HL-60 (cell line): ENCODE measurements at regions not wholly inside any gene's neighbourhood (a gene's known extent, or its start where the extent isn't known, plus 50 kb on each side); places are given as distances from the start of the nearest gene placed in this dataset.

ENCODE experiments used
- DNase-seq, 2 experiments: peaks; one replicate each; pipeline ENCODE4 v3.0.0-alpha.2; 2010 to 2020; ENCODE audit warnings: low read depth in 1 of 2, low spot score in 1 of 2
- H3K27ac ChIP-seq: fragments of 250-450 bp; sonication (Bioruptor Pico); replicated peaks from 2 replicates; pipeline ENCODE4 v1.5.1; 2020; ENCODE audit warnings: mild to moderate bottlenecking, moderate library complexity
- H3K27me3 ChIP-seq: fragments of 250-450 bp; sonication (Bioruptor Pico); 2 replicates; pipeline ENCODE4 v1.5.1; 2021; ENCODE audit warnings: mild to moderate bottlenecking, moderate library complexity; ENCODE audit not compliant: insufficient read depth, poor library complexity, severe bottlenecking
- H3K4me3 ChIP-seq: replicated peaks from 2 replicates; pipeline ENCODE4 v1.5.1; 2011; ENCODE audit warnings: mild to moderate bottlenecking, control low read depth, low read length; ENCODE audit not compliant: insufficient read depth
- CTCF ChIP-seq: IDR thresholded peaks from one replicate; pipeline ENCODE4 v1.5.1; 2011; ENCODE audit warnings: low read length, control low read depth, inconsistent platforms; ENCODE audit not compliant: insufficient read depth
- GABPA ChIP-seq: IDR thresholded peaks from 2 replicates; pipeline ENCODE4 v1.6.1; 2012; ENCODE audit warnings: low read depth
- POLR2AphosphoS5 ChIP-seq: IDR thresholded peaks from 2 replicates; pipeline ENCODE4 v1.6.1; 2012; ENCODE audit warnings: low read depth
- SPI1 ChIP-seq: IDR thresholded peaks from 2 replicates; pipeline ENCODE4 v1.6.1; 2012; ENCODE audit warnings: low read depth, mild to moderate bottlenecking, borderline replicate concordance
- TF ChIP-seq, protein P1 (sequence below): IDR thresholded peaks from 2 replicates; pipeline ENCODE4 v1.6.1; 2012; ENCODE audit warnings: low read depth; ENCODE audit not compliant: insufficient replicate concordance

GRCh38 chr20:50242548-50242862 is 51.9 kb downstream of the CEBPB start:
- no peak overlapping the region for H3K27ac ChIP-seq
- TF ChIP-seq SPI1 (no peak), POLR2AphosphoS5 (no peak), GABPA (no peak), CTCF (no peak)
- TF ChIP-seq, protein P1, sequence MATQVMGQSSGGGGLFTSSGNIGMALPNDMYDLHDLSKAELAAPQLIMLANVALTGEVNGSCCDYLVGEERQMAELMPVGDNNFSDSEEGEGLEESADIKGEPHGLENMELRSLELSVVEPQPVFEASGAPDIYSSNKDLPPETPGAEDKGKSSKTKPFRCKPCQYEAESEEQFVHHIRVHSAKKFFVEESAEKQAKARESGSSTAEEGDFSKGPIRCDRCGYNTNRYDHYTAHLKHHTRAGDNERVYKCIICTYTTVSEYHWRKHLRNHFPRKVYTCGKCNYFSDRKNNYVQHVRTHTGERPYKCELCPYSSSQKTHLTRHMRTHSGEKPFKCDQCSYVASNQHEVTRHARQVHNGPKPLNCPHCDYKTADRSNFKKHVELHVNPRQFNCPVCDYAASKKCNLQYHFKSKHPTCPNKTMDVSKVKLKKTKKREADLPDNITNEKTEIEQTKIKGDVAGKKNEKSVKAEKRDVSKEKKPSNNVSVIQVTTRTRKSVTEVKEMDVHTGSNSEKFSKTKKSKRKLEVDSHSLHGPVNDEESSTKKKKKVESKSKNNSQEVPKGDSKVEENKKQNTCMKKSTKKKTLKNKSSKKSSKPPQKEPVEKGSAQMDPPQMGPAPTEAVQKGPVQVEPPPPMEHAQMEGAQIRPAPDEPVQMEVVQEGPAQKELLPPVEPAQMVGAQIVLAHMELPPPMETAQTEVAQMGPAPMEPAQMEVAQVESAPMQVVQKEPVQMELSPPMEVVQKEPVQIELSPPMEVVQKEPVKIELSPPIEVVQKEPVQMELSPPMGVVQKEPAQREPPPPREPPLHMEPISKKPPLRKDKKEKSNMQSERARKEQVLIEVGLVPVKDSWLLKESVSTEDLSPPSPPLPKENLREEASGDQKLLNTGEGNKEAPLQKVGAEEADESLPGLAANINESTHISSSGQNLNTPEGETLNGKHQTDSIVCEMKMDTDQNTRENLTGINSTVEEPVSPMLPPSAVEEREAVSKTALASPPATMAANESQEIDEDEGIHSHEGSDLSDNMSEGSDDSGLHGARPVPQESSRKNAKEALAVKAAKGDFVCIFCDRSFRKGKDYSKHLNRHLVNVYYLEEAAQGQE = no peak
- no peak overlapping the region for H3K4me3 ChIP-seq
- H3K27me3 ChIP-seq = no peaks in the 10 kb centered on the region
- DNase-seq = no peak

DNA sequence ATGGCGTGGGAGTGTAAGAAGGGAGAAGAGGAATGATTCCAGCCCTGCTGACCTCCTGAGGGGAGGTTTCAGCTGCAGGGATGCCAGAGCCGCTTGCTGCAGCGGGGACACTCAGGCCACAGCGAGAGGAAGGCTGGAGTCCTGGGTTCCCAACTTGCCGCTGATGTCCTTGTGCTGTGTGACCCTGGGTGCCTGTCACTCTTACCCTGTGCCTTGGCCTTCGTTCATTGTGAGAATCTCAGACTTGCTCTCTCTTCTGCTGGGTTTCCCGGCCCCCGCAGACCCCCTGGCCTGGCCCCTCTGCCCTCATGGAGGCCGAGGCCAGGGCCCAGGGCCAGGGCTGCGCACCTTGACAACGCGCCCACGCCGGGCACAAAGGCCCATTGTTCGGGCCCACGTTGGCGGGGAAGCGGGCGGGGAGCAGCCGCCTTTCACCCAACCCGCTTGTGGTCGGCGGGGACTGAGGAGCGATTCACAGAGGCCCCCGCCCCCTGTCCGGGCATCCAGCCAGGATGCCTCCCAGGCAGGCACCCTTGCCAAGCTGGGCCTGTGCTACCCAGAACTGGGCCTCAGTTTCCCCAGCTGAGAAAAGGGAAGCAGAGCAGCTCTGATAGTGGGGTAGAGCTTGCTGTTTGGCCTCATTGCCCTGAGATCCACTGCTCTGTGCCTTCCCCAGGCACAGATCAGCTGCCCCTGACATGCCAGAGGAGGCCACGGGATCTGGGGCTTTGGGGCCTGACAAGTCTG is 52.4 kb downstream of the CEBPB start:
- no peak overlapping the region for H3K4me3 ChIP-seq
- DNase-seq = no peak

GRCh38 chr20:50243610-50244351 is 53.2 kb downstream of the CEBPB start:
- TF ChIP-seq CTCF (no peak), POLR2AphosphoS5 (no peak), GABPA (no peak), SPI1 (no peak)
- TF ChIP-seq, protein P1 = no peak
- Histone ChIP-seq H3K27me3 (no peaks in the 10 kb centered on the region), H3K27ac (no peak overlapping the region), H3K4me3 (no peak overlapping the region)
- DNase-seq = no peak

More for the DNA sequence above, 52.4 kb downstream of the CEBPB start:
- H3K27ac ChIP-seq = no peak overlapping the region
- no peaks in the 10 kb centered on the region for H3K27me3 ChIP-seq
- TF ChIP-seq CTCF = no peak
- no peak for TF ChIP-seq POLR2AphosphoS5
- TF ChIP-seq SPI1 = no peak
- TF ChIP-seq GABPA = no peak
- TF ChIP-seq, protein P1 = no peak
